Neural cell (in vitro differentiated cells): ENCODE measurements at regions not wholly inside any gene's neighbourhood (a gene's known extent, or its start where the extent isn't known, plus 50 kb on each side); places are given as distances from the start of the nearest gene placed in this dataset.

Source experiments
- H2AFZ ChIP-seq: fragments of 200-600, 300-800 bp; sonication (generic), shearing (Covaris generic); 2 replicates; pipeline ENCODE4 v1.6.0; 2014; ENCODE audit warnings: low read depth, mild to moderate bottlenecking, antibody characterized with exemption, low read length, moderate library complexity
- H3F3A ChIP-seq: fragments of 200-600 bp; shearing (Covaris generic); 2 replicates; pipeline ENCODE4 v1.6.1; 2016; ENCODE audit warnings: mild to moderate bottlenecking, moderate library complexity, mixed read lengths, antibody characterized with exemption, low read length; ENCODE audit not compliant: insufficient read depth, poor library complexity, severe bottlenecking
- H3K27ac ChIP-seq: fragments of 200-600, 300-800 bp; sonication (generic), shearing (Covaris generic); 2 replicates; pipeline ENCODE4 v1.5.1; 2014; ENCODE audit warnings: mild to moderate bottlenecking, low read length, moderate library complexity
- H3K27me3 ChIP-seq: fragments of 300-800, 200-600 bp; sonication (generic), shearing (Covaris generic); 2 replicates; pipeline ENCODE4 v1.6.0; 2014; ENCODE audit warnings: mild to moderate bottlenecking, low read depth, low read length, moderate library complexity; ENCODE audit not compliant: insufficient read depth
- H3K36me3 ChIP-seq: fragments of 300-800, 200-600 bp; sonication (generic), shearing (Covaris generic); 2 replicates; pipeline ENCODE4 v1.5.1; 2014; ENCODE audit warnings: mild to moderate bottlenecking, antibody characterized with exemption, low read length, moderate library complexity; ENCODE audit not compliant: insufficient read depth
- H3K4me2 ChIP-seq: fragments of 300-800, 200-600 bp; sonication (generic), shearing (Covaris generic); 2 replicates; pipeline ENCODE4 v1.6.0; 2014; ENCODE audit warnings: mild to moderate bottlenecking, low read length
- H3K4me3 ChIP-seq: fragments of 300-800, 200-600 bp; sonication (generic), shearing (Covaris generic); 2 replicates; pipeline ENCODE4 v1.5.1; 2014; ENCODE audit warnings: mild to moderate bottlenecking, low read length, moderate library complexity
- H3K79me2 ChIP-seq: fragments of 200-600 bp; shearing (Covaris generic); replicated peaks from 2 replicates; pipeline ENCODE4 v1.6.0; 2014; ENCODE audit warnings: mild to moderate bottlenecking, low read length, moderate library complexity; ENCODE audit not compliant: insufficient read depth
- H3K9ac ChIP-seq: fragments of 300-800, 200-600 bp; sonication (generic), shearing (Covaris generic); 2 replicates; pipeline ENCODE4 v1.6.1; 2016; ENCODE audit warnings: mild to moderate bottlenecking, low read length, mixed read lengths
- H3K9me2 ChIP-seq: fragments of 200-600 bp; shearing (Covaris generic); 2 replicates; pipeline ENCODE4 v1.6.1; 2016; ENCODE audit warnings: mild to moderate bottlenecking, low read length, mixed read lengths; ENCODE audit not compliant: insufficient read depth
- H3K9me3 ChIP-seq: fragments of 200-600, 300-800 bp; sonication (generic), shearing (Covaris generic); 2 replicates; pipeline ENCODE4 v1.6.1; 2016; ENCODE audit warnings: mild to moderate bottlenecking, mixed run types, low read length, moderate library complexity, mixed read lengths
- H4K20me1 ChIP-seq: fragments of 200-600 bp; shearing (Covaris generic); 2 replicates; pipeline ENCODE4 v1.6.1; 2016; ENCODE audit warnings: mild to moderate bottlenecking, mixed run types; ENCODE audit not compliant: insufficient read depth
- EP300 ChIP-seq: fragments of 450-650 bp; conservative IDR thresholded peaks from 2 replicates; pipeline ENCODE4 v1.6.1; 2014; ENCODE audit warnings: antibody characterized with exemption, mild to moderate bottlenecking, moderate library complexity; ENCODE audit not compliant: poor library complexity, severe bottlenecking
- EZH2 ChIP-seq: fragments of 200-600, 300-800 bp; shearing (Covaris generic), sonication (generic); IDR thresholded peaks from 2 replicates; pipeline ENCODE4 v1.6.1; 2014; ENCODE audit warnings: antibody characterized with exemption, low read length, borderline replicate concordance, mild to moderate bottlenecking; ENCODE audit not compliant: insufficient read depth, poor library complexity, severe bottlenecking
- MXI1 ChIP-seq: fragments of 450-650 bp; conservative IDR thresholded peaks from 2 replicates; pipeline ENCODE4 v1.6.1; 2014; ENCODE audit warnings: antibody characterized with exemption, mild to moderate bottlenecking; ENCODE audit not compliant: poor library complexity, severe bottlenecking
- POLR2AphosphoS5 ChIP-seq: IDR thresholded peaks from 2 replicates; pipeline ENCODE4 v1.6.1; 2012
- RAD21 ChIP-seq: fragments of 450-650 bp; conservative IDR thresholded peaks from 2 replicates; pipeline ENCODE4 v1.6.1; 2014; ENCODE audit warnings: antibody characterized with exemption, mild to moderate bottlenecking, moderate library complexity
- SMC3 ChIP-seq: fragments of 450-650 bp; conservative IDR thresholded peaks from 2 replicates; pipeline ENCODE4 v1.6.1; 2014; ENCODE audit warnings: antibody characterized with exemption, mild to moderate bottlenecking, moderate library complexity; ENCODE audit not compliant: poor library complexity
- TAF1 ChIP-seq: IDR thresholded peaks from 2 replicates; pipeline ENCODE4 v1.6.1; 2012; ENCODE audit warnings: low read depth
- TF ChIP-seq, protein P1 (sequence below): IDR thresholded peaks from 2 replicates; pipeline ENCODE4 v1.6.1; 2012; ENCODE audit warnings: borderline replicate concordance
- TF ChIP-seq, protein P2 (sequence below): fragments of 450-650 bp; IDR thresholded peaks from 2 replicates; pipeline ENCODE4 v1.5.1; 2014; ENCODE audit warnings: antibody characterized with exemption, mild to moderate bottlenecking, moderate library complexity; ENCODE audit not compliant: poor library complexity, severe bottlenecking

DNA sequence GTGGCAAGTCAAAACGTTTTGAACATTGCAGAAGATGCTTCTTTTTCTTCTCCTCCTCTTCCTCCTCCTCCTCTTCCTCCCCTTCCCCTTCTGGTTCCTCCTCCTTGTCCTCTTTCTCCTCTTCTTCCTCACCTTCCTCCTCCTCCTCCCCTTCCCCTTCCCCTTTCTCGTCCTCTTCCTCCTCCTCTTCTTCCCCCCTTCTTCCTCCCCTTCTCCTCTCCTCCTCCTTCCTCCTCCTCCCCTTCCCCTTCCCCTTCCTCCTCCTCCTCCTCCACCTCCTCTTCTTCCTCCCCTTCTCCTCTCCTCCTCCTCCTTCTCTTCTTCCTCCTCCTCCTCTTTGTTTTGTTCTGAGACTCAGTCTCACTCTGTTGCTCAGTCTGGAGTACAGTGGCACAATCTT lies 167.0 kb upstream of the SV2C start:
- no peaks in the 10 kb centered on the region for H3K27me3 ChIP-seq
- H4K20me1 ChIP-seq: no peaks in the 10 kb centered on the region
- TF ChIP-seq MXI1 (no peak), SMC3 (no peak), EZH2 (no peak), POLR2AphosphoS5 (no peak), EP300 (no peak), RAD21 (no peak), TAF1 (no peak)
- TF ChIP-seq, protein P1, sequence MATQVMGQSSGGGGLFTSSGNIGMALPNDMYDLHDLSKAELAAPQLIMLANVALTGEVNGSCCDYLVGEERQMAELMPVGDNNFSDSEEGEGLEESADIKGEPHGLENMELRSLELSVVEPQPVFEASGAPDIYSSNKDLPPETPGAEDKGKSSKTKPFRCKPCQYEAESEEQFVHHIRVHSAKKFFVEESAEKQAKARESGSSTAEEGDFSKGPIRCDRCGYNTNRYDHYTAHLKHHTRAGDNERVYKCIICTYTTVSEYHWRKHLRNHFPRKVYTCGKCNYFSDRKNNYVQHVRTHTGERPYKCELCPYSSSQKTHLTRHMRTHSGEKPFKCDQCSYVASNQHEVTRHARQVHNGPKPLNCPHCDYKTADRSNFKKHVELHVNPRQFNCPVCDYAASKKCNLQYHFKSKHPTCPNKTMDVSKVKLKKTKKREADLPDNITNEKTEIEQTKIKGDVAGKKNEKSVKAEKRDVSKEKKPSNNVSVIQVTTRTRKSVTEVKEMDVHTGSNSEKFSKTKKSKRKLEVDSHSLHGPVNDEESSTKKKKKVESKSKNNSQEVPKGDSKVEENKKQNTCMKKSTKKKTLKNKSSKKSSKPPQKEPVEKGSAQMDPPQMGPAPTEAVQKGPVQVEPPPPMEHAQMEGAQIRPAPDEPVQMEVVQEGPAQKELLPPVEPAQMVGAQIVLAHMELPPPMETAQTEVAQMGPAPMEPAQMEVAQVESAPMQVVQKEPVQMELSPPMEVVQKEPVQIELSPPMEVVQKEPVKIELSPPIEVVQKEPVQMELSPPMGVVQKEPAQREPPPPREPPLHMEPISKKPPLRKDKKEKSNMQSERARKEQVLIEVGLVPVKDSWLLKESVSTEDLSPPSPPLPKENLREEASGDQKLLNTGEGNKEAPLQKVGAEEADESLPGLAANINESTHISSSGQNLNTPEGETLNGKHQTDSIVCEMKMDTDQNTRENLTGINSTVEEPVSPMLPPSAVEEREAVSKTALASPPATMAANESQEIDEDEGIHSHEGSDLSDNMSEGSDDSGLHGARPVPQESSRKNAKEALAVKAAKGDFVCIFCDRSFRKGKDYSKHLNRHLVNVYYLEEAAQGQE: no peak
- TF ChIP-seq, protein P2, sequence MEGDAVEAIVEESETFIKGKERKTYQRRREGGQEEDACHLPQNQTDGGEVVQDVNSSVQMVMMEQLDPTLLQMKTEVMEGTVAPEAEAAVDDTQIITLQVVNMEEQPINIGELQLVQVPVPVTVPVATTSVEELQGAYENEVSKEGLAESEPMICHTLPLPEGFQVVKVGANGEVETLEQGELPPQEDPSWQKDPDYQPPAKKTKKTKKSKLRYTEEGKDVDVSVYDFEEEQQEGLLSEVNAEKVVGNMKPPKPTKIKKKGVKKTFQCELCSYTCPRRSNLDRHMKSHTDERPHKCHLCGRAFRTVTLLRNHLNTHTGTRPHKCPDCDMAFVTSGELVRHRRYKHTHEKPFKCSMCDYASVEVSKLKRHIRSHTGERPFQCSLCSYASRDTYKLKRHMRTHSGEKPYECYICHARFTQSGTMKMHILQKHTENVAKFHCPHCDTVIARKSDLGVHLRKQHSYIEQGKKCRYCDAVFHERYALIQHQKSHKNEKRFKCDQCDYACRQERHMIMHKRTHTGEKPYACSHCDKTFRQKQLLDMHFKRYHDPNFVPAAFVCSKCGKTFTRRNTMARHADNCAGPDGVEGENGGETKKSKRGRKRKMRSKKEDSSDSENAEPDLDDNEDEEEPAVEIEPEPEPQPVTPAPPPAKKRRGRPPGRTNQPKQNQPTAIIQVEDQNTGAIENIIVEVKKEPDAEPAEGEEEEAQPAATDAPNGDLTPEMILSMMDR: no peak
- H3K9ac ChIP-seq: no peak overlapping the region
- H2AFZ ChIP-seq: no peak overlapping the region
- no peaks in the 10 kb centered on the region for H3K9me3 ChIP-seq
- no peak overlapping the region for H3K4me2 ChIP-seq
- no peaks in the 10 kb centered on the region for H3K79me2 ChIP-seq
- H3K27ac ChIP-seq: no peak overlapping the region
- H3K36me3 ChIP-seq: no peaks in the 10 kb centered on the region
- no peak overlapping the region for H3K4me3 ChIP-seq
- H3K9me2 ChIP-seq: no peaks in the 10 kb centered on the region
- no peaks in the 10 kb centered on the region for H3F3A ChIP-seq

DNA sequence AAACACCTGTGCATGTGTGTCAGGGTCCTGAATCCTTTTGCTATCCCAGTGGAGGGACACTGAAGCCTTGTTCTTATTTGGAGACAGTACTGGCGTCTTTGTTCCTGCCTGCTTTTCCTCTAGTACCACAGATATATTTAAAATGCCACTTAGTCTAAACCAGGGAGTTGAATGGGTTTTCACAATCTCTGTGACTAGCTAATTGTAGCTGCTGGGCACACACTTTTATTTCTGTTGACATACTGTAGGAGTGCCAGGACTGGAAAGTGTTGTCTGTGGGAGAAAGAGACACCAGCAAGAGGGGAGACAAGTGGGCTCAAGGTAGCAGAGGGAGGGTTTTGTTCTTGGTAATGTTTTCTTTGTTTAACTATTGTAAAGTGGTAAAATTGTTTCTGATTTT lies 174.0 kb upstream of the SV2C start:
- Histone ChIP-seq H4K20me1 (no peaks in the 10 kb centered on the region), H2AFZ (no peak overlapping the region), H3K9me2 (no peaks in the 10 kb centered on the region), H3F3A (no peaks in the 10 kb centered on the region), H3K4me3 (no peak overlapping the region), H3K36me3 (no peaks in the 10 kb centered on the region), H3K4me2 (no peak overlapping the region), H3K27me3 (no peaks in the 10 kb centered on the region), H3K27ac (no peak overlapping the region), H3K79me2 (no peaks in the 10 kb centered on the region), H3K9me3 (no peaks in the 10 kb centered on the region), H3K9ac (no peak overlapping the region)
- TF ChIP-seq EP300: no peak
- no peak for TF ChIP-seq EZH2
- TF ChIP-seq, protein P1: no peak
- no peak for TF ChIP-seq SMC3
- TF ChIP-seq TAF1: no peak
- TF ChIP-seq, protein P2: no peak
